Suprapubic skin (tissue), 4 donors: ENCODE measurements at regions not wholly inside any gene's neighbourhood (a gene's known extent, or its start where the extent isn't known, plus 50 kb on each side); places are given as distances from the start of the nearest gene placed in this dataset.

Experiments
- CTCF ChIP-seq, 2 donors: fragments of 200-600 bp in 1 of 2; fragments of 450-650 bp in 1 of 2; sonication (generic) in 1 of 2; IDR thresholded peaks; one replicate each; pipeline ENCODE4 v1.5.1; 2016 to 2019; ENCODE audit warnings: antibody characterized with exemption in 2 of 2, mild to moderate bottlenecking in 1 of 2, moderate library complexity in 1 of 2
- EP300 ChIP-seq: sonication (generic); formaldehyde crosslinking; IDR thresholded peaks from one replicate; pipeline ENCODE4 v1.6.1; 2017; ENCODE audit warnings: antibody characterized with exemption
- POLR2A ChIP-seq, 2 donors: fragments of 450-650 bp; IDR thresholded peaks; one replicate each; pipeline ENCODE4 v1.6.1; 2017; ENCODE audit warnings: antibody characterized with exemption in 2 of 2, mild to moderate bottlenecking in 2 of 2, moderate library complexity in 2 of 2
- POLR2AphosphoS5 ChIP-seq, 3 donors: sonication (generic); formaldehyde crosslinking; IDR thresholded peaks; one replicate each; pipeline ENCODE4 v1.6.1; 2017; ENCODE audit warnings: antibody characterized with exemption in 3 of 3

GRCh38 chr4:117640836-117641235 lies 393.4 kb upstream of the NDST3 start:
- no peak for TF ChIP-seq CTCF (IDR thresholded peaks at IDR 0.05)
- no peak for TF ChIP-seq POLR2A (IDR thresholded peaks at IDR 0.05)
- TF ChIP-seq EP300 = no peak
- no peak for TF ChIP-seq POLR2AphosphoS5 (IDR thresholded peaks at IDR 0.05)
